HG03159 (cell line): ENCODE measurements at regions not wholly inside any gene's neighbourhood (a gene's known extent, or its start where the extent isn't known, plus 50 kb on each side); places are given as distances from the start of the nearest gene placed in this dataset.

Experiments
- ATAC-seq: cut with Tn5 transposase; IDR thresholded peaks from one replicate; pipeline ENCODE4 v1.9.1; 2021; ENCODE audit warnings: mild to moderate bottlenecking, moderate library complexity; ENCODE audit not compliant: unreplicated experiment

DNA sequence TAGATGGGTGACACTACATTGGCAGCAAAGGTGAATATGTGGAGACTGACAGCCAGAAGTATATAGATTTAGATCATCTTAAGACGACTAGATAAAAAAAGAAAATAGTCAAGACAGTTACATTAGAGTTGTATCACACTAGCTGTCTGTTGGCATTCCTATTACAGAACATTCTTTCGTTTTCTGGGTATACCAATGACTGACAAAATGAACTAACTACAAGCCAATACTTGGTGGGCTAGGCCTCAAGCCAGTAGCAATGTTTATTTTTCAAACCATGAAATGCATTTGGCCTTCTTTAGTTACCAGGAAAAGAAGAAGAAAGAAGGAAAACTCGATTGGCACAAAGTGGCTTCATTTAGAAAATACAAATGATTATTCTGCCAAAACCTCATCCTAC lies 944.9 kb upstream of the ZEB2 start:
- ATAC-seq = no peak

- ATAC-seq = no peak
Measured at GRCh38 chr2:145460112-145460511, 940.2 kb upstream of the ZEB2 start.

DNA sequence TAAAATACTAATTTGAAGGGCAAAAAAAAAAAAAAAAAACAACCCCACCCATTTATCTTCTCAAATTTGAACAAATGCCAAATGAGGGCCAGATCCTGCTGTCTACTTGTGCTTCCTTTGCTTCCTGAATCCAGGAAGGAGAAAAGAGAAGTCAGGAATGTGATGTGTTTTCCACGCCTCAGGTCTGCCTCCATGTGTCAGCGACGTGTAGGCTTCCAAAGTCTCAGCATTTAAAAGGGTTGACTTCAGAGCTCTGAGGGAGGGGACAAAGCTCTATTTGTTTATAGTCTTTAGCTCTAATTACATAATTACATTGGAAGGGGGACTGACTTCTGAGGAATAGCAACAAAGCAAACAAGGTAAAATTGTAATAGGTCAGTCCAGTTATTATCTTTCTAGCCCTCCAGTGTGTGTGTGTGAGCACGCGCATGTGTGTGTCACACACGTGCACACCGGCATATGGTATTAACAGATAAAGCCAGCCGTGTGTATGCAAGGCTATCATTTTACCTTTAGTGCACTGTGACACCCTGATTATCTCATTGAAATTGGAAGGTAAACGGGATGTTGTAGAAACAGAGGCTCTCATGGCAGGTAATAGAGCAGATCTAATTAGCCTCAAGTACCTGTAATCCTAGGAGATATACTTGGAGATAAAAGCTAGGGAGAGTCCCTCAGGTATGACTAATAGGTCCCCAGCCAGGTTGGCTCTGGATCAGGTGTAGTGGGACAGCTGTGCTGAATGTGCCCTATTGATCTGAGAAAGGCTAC lies 911.4 kb upstream of the ZEB2 start:
- ATAC-seq = no peak

GRCh38 chr2:145423809-145424208 lies 903.9 kb upstream of the ZEB2 start:
- ATAC-seq = no peak

DNA sequence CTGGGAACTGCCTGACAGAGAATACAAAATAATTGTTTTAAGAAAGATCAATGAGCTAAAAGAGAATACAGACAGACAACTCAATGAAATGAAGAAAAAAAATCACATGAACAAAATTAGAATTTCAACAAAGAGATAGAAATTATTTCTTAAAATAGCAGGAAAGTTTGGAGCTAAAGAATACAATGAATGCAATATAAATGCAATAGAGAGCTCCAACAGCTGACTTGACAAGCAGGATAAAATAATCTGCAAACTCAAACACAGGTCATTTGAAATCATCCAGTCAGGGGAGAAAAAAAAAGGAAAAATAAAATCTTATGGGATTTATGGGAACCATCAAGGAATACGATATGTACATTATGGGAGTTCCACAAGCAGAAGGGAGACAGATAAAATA lies 902.7 kb upstream of the ZEB2 start:
- ATAC-seq = no peak

DNA sequence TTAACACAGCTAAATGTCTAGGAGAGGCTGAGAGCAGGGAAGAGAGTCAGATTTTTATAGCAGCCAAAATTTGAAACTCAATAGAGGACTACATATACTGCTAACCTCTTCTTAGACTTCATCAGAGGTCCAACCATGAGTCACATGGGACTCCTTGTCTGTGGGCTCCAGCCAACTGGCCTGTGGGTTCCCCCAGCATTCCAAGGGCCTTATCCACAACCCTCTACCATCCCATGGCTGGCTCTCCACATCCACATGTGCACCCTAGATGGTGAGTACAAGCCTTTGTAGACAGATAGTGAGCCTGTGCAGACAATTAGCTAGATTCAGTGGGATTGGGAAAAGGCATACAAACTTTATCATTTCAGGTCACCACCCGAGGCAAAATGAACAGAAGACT lies 901.9 kb upstream of the ZEB2 start:
- no peak for ATAC-seq

DNA sequence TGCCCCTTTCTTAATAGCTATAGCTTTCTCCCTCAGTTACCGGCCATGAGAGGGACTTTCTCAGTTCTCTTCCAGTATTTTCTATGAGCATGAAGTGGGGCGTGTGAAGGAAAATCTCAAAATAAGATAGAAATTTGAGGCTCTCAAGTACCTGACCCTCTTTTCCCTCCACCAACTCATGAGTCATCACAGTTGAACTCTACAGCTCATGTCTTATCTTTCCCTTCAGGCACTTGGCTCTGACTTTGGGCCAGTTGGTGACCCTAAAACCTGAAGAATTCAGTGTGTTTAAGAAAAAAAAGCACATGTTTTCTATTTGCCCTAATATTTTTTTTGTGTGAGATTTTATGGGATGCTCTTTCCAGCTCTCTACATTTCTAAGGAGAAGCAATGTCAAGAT lies 896.7 kb upstream of the ZEB2 start:
- no peak for ATAC-seq

DNA sequence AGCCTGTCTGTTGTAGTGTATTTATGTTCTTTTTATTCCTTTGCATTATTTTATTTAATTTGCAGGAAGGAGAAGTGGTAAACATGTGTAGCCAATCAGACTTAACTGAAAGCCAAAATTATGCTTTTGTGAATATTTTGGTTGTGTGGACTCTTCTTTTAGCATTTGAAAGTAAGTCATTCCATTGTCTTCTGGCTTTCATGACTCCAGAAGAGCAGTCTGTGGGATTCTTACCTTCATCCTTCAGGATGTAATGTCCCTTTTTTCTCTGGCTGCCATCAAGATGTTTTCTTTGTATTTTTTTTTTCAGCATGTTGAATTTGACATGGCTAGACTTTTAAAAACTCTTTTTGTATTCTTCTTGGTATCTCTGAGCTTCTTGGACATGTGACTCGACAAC lies 895.2 kb upstream of the ZEB2 start:
- no peak for ATAC-seq

- ATAC-seq = no peak
Measured at GRCh38 chr2:145413261-145414030, 893.5 kb upstream of the ZEB2 start.

DNA sequence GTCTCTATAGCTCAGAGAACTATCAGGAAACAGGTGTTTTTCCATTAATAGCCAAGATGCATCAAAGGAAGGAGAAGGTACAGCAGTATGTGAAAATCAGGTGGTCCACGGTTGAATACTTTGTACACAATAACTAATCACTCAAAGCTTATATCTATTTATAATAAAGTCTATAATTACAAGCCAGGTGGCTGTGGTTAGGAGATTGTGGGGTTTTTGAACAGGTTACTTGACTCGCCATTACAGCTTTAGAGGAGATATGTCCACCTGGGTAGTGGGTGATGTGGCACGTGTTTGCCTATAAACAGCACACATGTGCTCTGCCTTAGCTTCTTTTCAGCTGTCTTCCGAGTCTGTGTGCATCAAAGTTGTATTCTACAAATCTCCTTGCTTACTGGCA lies 892.2 kb upstream of the ZEB2 start:
- ATAC-seq = peak; percentile 59

DNA sequence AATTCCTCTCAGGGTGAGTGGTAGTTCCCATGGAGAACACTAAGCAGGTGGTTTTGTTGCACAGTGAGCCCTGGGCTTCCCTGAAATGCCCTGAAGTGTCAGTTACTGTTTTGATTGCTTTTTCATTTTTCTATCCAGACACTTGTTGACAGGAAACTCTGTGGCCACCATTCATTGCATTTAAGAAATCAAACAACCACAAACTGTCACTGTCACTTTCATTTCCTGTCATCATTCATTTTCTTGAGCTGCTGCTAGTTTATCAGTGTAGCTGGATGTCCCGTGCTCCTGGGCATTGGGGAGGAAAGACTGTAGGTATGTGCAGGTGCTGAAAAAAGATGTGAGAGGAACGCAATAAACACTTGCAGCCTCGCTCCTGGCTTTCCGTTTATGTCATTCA lies 891.6 kb upstream of the ZEB2 start:
- ATAC-seq = peak; percentile 89

DNA sequence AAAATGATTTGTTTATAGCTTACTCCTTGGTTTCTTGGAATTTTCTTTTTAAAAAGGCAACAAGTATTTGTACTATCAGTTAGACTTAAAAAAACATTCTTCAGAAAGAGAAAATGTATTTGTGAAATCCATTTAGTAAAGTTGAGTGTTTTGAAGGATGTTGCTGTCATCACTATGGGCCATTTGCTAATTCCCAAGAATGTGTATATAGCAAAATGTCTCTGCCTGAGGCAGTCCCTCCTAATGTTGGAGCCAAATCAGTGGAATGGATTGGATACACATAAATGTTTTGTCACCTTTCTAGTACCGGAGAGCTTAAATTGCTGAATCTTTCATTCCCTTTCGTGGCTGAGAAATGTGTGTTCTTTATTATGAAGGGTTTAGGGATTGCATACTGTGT lies 890.2 kb upstream of the ZEB2 start:
- ATAC-seq = no peak

- ATAC-seq = no peak
Measured at GRCh38 chr2:145408980-145409379, 889.1 kb upstream of the ZEB2 start.

GRCh38 chr2:145404690-145405089 lies 884.8 kb upstream of the ZEB2 start:
- ATAC-seq = no peak

DNA sequence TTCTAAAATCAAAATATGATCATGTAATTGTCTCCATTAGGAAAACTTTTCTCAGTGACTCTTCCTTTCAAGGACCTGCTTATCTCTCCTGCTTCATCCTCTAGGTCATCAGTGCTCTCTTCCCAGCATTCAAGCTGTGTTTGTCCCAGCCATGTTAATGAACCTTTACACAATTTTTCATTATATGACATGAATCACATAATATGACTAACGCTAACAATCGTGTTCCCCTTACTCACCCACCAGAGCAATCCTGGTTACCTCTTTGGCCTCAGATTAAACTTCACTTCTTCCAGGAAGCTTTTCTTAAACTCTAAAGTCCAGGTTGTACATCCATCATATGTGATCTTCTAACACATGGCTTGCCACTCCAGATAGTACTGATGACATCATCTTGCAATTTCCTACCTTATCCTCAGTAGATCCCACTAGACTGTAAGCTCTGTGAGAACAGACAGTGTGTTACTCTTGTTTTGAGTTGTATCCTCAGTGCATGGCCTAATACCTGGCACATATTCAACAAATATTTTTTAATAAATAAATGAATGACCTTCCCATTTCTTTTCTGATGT lies 882.9 kb upstream of the ZEB2 start:
- no peak for ATAC-seq

DNA sequence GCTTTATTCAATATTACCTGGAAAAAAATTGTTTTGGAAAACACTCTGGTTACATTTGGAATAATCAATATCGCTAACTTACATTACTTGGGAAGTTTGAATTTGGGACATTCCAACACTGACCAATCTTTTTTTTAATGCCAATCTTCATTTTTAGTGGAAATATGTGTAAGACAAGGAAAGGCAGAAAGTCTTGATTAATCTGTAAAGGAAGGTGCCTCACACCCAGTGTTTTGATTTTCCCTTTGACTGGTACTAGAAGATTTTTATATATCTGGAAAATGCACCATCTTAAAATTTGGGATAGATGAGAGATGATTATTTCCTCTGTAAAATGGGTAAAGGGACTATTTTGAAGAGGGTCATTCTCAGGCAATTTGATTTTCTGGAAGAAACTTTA lies 879.2 kb upstream of the ZEB2 start:
- no peak for ATAC-seq

DNA sequence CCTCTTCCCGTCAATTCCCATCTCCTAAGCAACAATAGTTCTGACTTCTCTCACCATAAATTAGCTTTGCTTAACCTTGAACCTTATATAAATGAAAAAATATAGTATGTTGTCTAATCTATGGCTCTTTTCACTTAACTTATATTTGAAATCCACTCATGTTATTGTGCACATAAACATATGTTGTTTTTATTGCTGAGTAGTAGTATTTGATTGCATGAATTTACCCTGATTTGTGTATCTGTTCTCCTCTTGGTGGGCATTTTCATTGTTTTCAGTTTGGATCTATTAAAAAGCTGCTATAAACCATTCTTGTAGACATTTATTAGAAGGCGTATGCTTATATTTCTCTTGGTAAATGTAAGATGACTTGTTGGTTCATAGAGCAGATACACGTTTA lies 874.3 kb upstream of the ZEB2 start:
- no peak for ATAC-seq

DNA sequence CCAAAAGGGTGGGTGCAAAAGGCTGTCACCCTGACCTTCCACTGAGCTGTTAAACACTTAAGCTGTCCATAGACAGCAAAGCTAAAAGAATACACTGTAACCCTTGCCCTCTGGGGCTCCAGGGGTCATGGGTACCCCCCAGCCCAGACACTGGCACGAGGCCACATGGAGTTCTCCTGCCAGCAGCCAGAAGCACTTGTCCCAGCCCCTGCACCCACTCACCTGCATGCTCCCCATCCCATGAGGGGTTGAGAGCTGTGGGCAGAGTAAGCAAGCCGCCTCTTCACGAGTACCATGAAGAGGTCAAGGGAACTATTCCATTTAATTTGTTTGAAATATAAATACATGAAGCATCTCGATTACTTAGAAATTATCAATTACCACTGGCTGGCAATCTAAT lies 867.1 kb upstream of the ZEB2 start:
- ATAC-seq = no peak

- ATAC-seq = no peak
Measured at GRCh38 chr2:145383961-145384360, 864.0 kb upstream of the ZEB2 start.

DNA sequence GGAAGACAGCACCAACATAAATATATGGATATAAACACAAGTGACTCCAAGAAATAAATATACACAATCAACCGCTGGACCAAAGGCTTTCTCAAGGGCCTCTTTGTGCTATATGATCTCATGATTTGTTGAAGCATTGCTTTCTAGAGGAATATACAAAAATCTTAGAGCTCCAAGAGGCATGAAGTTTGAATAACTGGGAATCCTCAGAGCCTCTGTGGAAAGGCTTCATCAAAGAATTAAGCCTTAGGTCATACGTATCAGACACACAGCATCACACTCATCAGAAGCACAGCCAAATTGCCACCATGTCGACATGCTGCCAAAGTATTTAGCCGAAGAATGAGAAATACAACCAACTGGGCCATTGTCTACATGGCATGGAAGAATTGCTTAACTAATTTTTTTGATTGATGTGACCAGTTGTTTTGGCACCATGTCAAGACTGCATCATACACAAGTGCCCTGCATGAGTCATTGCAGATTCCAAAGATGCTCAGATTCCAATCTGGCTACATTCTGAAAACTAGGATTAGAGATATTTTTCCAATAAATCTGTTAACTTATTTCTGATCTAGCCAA lies 860.6 kb upstream of the ZEB2 start:
- ATAC-seq = no peak

GRCh38 chr2:145379934-145380333 lies 860.0 kb upstream of the ZEB2 start:
- ATAC-seq = no peak

GRCh38 chr2:145374165-145374564 lies 854.2 kb upstream of the ZEB2 start:
- no peak for ATAC-seq
